ENCODE measurements at regions not wholly inside any gene's neighbourhood (a gene's known extent, or its start where the extent isn't known, plus 50 kb on each side); places are given as distances from the start of the nearest gene placed in this dataset.

- H3K4me1 ChIP-seq (ENCODE audit: control insufficient read depth in 4 of 4, insufficient read depth in 4 of 4, low read length in 3 of 4), result peaks cover 0 to 7% (median 2%) of the 10 kb centered on the region in 4 donors
- H3K9me3 ChIP-seq (ENCODE audit: control insufficient read depth in 4 of 4, low read length in 3 of 4), result no peaks in the 10 kb centered on the region
- TF ChIP-seq GABPA (IDR thresholded peaks at IDR 0.05 in 1 of 2, conservative IDR thresholded peaks at IDR 0.05 in 1 of 2) (no peak), EGR1 (IDR thresholded peaks at IDR 0.05; ENCODE audit: low read depth in 2 of 2) (no peak), NR2F2 (IDR thresholded peaks at IDR 0.05) (no peak), JUND (IDR thresholded peaks at IDR 0.05) (no peak)
- TF ChIP-seq, protein P1, sequence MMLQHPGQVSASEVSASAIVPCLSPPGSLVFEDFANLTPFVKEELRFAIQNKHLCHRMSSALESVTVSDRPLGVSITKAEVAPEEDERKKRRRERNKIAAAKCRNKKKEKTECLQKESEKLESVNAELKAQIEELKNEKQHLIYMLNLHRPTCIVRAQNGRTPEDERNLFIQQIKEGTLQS (IDR thresholded peaks at IDR 0.05), result no peak
- H3K9ac ChIP-seq (ENCODE audit: low read depth in 1 of 2, low read length in 2 of 2), result no peak overlapping the region
- H3K27me3 ChIP-seq (ENCODE audit: control insufficient read depth in 4 of 4, insufficient read depth in 4 of 4, low read length in 3 of 4), result no peaks in the 10 kb centered on the region
- H3K4me3 ChIP-seq (ENCODE audit: low read depth in 1 of 3, low read length in 3 of 3), result no peak overlapping the region
- no peak overlapping the region for H3K27ac ChIP-seq (ENCODE audit: low read depth in 1 of 2, low read length in 2 of 2)
- DNase-seq (ENCODE audit: low spot score), result no peak
- no peaks in the 10 kb centered on the region for H3K36me3 ChIP-seq (ENCODE audit: control insufficient read depth in 4 of 4, insufficient read depth in 3 of 4, low read depth in 1 of 4, low read length in 3 of 4)
- 97% methylated on average over 1 of the region's 1 CpG for WGBS
Measured at GRCh38 chr5:124480022-124480421, 266.4 kb downstream of the ZNF608 start.

DNA sequence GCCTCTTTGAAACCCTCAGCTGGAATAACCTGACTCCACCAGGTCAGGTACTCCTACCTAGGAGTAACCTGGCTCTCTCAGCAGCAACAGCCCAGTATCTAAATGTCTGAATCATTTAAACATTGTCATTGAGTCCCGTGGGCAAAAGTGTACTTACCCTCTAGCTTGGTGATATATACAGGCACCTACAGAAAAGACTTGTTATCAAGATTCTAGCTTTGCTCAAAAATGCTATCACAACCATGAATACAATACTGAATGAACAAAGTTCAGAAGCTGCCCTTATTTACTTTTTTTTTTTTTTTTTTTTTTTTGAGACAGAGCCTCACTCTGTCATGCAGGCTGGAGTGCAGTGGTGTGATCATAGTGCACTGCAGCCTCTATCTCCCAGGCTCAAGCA, 268.2 kb downstream of the ZNF608 start:
- WGBS, result 47% methylated on average over 1 of the region's 1 CpG
- H3K4me1 ChIP-seq (ENCODE audit: control insufficient read depth in 4 of 4, insufficient read depth in 4 of 4, low read length in 3 of 4), result peaks cover 0 to 7% (median 2%) of the 10 kb centered on the region in 4 donors
- H3K4me3 ChIP-seq (ENCODE audit: low read depth in 1 of 3, low read length in 3 of 3), result no peak overlapping the region

More for the DNA sequence above, 268.2 kb downstream of the ZNF608 start:
- no peaks in the 10 kb centered on the region for H3K9me3 ChIP-seq (ENCODE audit: control insufficient read depth in 4 of 4, low read length in 3 of 4)
- no peaks in the 10 kb centered on the region for H3K36me3 ChIP-seq (ENCODE audit: control insufficient read depth in 4 of 4, insufficient read depth in 3 of 4, low read depth in 1 of 4, low read length in 3 of 4)
- TF ChIP-seq GABPA (IDR thresholded peaks at IDR 0.05 in 1 of 2, conservative IDR thresholded peaks at IDR 0.05 in 1 of 2) (no peak), NR2F2 (IDR thresholded peaks at IDR 0.05) (no peak), HNF4A (conservative IDR thresholded peaks at IDR 0.05) (peak; percentile 25 to 31), FOXA1 (IDR thresholded peaks at IDR 0.05) (no peak), CTCF (IDR thresholded peaks at IDR 0.05; ENCODE audit: low read depth, low read length, missing input control) (no peak), SP1 (IDR thresholded peaks at IDR 0.05) (no peak), TAF1 (conservative IDR thresholded peaks at IDR 0.05) (no peak)
- TF ChIP-seq, protein P2, sequence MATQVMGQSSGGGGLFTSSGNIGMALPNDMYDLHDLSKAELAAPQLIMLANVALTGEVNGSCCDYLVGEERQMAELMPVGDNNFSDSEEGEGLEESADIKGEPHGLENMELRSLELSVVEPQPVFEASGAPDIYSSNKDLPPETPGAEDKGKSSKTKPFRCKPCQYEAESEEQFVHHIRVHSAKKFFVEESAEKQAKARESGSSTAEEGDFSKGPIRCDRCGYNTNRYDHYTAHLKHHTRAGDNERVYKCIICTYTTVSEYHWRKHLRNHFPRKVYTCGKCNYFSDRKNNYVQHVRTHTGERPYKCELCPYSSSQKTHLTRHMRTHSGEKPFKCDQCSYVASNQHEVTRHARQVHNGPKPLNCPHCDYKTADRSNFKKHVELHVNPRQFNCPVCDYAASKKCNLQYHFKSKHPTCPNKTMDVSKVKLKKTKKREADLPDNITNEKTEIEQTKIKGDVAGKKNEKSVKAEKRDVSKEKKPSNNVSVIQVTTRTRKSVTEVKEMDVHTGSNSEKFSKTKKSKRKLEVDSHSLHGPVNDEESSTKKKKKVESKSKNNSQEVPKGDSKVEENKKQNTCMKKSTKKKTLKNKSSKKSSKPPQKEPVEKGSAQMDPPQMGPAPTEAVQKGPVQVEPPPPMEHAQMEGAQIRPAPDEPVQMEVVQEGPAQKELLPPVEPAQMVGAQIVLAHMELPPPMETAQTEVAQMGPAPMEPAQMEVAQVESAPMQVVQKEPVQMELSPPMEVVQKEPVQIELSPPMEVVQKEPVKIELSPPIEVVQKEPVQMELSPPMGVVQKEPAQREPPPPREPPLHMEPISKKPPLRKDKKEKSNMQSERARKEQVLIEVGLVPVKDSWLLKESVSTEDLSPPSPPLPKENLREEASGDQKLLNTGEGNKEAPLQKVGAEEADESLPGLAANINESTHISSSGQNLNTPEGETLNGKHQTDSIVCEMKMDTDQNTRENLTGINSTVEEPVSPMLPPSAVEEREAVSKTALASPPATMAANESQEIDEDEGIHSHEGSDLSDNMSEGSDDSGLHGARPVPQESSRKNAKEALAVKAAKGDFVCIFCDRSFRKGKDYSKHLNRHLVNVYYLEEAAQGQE (IDR thresholded peaks at IDR 0.05), result no peak
- TF ChIP-seq, protein P1 (IDR thresholded peaks at IDR 0.05), result no peak
- H3K27ac ChIP-seq (ENCODE audit: low read depth in 1 of 2, low read length in 2 of 2), result no peak overlapping the region
- no peak overlapping the region for H3K9ac ChIP-seq (ENCODE audit: low read depth in 1 of 2, low read length in 2 of 2)
- no peaks in the 10 kb centered on the region for H3K27me3 ChIP-seq (ENCODE audit: control insufficient read depth in 4 of 4, insufficient read depth in 4 of 4, low read length in 3 of 4)
- no peak for DNase-seq (ENCODE audit: low spot score)
